Pons (tissue), 1 donor: ENCODE measurements at regions not wholly inside any gene's neighbourhood (a gene's known extent, or its start where the extent isn't known, plus 50 kb on each side); places are given as distances from the start of the nearest gene placed in this dataset.
"Not testable (repeated sequence)": the region's sequence is repeated elsewhere in the genome, so short reads cannot be mapped to it uniquely, and the experiment has no call there.

Experiments used
- DNase-seq: peaks from one replicate; pipeline ENCODE4 v3.0.0-alpha.2; 2016; ENCODE audit warnings: low spot score

GRCh38 chr15:84094720-84095119 lies 140.9 kb upstream of the GOLGA6L4 start:
- not testable (repeated sequence) for DNase-seq

- not testable (repeated sequence) for DNase-seq
Observed at GRCh38 chr15:84097053-84097452, 138.5 kb upstream of the GOLGA6L4 start.

- no peak for DNase-seq
Observed at GRCh38 chr15:84098604-84099003, 137.0 kb upstream of the GOLGA6L4 start.

DNA sequence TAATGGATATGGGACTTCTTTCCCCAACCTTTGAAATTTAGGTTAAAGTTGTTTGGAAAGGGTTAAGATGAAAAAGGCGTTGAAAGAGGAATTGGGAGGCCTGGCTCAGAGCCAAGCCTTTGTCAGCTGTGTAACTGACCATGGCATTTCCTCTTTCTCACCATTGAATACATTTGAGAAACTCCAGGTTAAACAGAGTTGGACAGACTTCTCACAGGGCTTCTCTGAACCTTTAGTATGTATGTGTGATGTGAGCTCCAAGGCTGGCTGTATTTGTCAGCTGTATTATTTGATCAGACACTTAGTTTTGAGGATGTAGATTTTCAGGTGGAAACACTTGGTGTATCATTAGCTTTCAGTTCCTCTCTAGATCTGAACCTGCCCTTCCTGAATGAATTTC lies 136.4 kb upstream of the GOLGA6L4 start:
- peak; percentile 42 for DNase-seq

DNA sequence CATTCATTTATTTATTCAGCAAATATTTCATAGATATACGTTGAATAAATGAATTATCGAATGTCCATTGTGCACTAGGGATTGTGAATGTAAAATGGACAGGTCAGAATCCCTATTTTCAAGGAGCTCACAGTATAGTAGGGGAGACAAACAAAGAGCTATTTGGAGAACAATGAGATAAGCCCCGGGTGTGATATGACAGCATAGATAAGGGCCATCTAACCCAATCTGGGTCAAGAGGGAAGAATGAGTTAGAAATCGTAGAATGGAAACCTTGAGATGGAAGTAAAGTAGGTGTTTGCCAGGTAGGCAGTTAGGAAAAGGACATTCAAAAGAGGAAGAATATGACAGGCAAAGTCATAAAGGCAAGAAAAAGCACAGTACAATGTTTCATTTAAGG lies 132.2 kb upstream of the GOLGA6L4 start:
- no peak for DNase-seq

DNA sequence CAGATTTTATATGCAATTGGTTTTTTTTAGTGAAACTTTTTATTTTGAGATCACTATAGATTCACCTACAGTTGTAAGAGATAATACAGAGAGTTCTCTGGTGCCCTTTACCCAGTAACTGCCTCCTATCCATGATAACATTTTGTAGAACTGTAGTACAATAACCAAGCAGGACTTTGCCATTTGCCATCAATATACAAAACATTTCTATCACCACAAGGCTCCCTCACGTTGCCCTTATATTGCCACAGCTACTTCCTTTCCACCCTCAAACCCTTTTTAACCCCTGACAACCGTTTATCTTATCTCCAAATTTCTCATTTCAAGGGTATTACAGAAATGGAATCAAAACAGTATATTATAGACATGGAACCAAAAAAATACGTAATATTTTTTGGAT lies 130.7 kb upstream of the GOLGA6L4 start:
- no peak for DNase-seq

DNA sequence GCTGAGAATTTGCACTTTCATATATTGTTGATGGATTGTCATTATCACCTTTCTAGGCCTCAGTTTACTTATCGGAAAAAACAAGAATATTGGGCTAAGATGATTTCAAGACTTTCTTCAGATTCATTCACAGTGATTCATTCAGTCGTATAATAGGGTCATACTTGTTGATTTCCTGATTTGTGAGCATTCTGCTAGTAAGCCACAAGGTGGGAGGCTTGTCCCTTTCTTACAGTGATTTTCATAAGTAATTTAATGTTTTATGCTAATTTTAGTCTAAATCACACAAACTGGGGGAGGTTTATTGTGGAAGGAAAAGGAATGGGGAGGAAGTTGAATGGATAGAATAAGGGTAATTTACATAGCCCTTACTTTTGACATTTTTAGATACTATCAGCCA lies 126.8 kb upstream of the GOLGA6L4 start:
- DNase-seq, result no peak

- no peak for DNase-seq
Observed at GRCh38 chr15:84111575-84111974, 124.0 kb upstream of the GOLGA6L4 start.

GRCh38 chr15:84112025-84112424 lies 123.5 kb upstream of the GOLGA6L4 start:
- DNase-seq, result no peak

DNA sequence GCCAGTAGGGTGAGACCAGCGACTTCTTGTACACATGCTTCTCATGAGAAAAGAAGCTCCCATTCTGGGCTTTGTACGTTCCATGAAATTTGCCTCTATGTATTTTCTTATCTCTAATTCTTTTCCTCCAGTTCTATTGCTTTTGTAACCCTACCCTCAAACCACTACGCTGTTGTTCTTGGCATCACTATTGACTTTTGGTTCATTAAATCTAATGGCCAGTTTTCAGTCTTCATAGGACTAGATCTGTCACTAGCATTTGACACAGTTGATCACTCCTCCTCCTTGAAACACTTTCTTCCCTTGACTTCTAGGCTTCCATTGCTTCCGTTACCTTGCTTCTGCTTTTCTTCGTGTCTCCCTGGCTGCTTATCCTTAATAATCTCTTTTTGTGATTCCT lies 121.7 kb upstream of the GOLGA6L4 start:
- DNase-seq, result no peak

DNA sequence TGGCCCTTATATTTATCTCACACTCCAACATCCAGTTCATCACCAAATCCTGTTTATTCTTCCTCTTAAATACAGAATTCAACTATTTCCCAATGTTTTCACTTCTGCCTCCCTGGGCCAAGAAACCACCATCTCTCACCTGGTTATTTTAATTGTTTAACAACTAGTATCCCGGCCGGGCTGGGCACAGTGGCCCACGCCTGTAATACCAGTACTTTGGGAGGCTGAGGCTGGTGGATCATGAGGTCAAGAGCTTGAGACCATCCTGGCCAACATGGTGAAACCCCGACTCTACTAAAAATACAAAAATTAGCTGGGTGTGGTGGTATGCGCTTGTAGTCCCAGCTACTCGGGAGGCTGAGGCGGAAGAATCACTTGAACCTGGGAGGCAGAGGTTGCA lies 120.9 kb upstream of the GOLGA6L4 start:
- not testable (repeated sequence) for DNase-seq

DNA sequence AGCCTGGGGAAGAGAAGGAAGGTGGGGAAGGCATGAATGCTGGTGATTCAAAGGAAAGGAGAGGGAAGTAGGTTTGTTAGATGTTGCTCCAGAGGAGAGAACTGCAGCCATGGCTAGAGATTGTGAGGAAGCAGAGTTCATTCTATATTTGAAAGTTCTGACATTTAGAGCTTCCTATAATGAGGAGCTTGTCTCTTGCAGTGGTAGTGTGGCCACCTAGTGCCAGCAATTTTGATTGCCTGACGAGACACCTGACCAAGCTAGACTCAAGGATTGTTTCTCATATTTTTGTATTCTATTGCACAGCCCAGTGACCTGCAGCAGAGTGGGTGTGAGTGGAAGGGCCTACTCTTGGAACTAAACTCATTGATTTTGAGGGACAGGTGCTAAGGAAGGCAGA lies 116.2 kb upstream of the GOLGA6L4 start:
- DNase-seq, result not testable (repeated sequence)

DNA sequence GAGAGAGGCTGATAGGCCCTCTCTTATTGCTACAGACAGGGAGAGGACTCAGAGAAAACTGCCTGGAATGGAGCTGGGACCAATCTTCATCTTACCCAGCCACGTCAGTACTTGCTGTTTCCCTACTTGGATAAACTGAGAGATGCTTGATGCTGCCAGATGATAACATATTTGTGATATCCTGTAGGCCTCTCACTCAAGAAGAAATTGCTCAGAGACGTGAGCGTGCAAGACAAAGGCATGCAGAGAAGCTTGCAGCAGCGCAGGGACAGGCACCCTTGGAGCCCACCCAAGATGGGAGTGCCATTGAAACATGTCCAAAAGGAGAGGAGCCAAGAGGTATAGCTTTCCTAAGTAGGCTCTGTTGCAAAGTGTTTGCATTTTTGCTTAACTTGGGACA lies 114.7 kb upstream of the GOLGA6L4 start:
- DNase-seq, result not testable (repeated sequence)

GRCh38 chr15:84128706-84129105 lies 106.9 kb upstream of the GOLGA6L4 start:
- not testable (repeated sequence) for DNase-seq

- DNase-seq, result not testable (repeated sequence)
Observed at GRCh38 chr15:84130098-84130831, 105.3 kb upstream of the GOLGA6L4 start.

GRCh38 chr15:84135931-84136456 lies 99.6 kb upstream of the GOLGA6L4 start:
- not testable (repeated sequence) for DNase-seq

GRCh38 chr15:84142888-84143337 lies 92.7 kb upstream of the GOLGA6L4 start:
- DNase-seq, result peak; percentile 84

DNA sequence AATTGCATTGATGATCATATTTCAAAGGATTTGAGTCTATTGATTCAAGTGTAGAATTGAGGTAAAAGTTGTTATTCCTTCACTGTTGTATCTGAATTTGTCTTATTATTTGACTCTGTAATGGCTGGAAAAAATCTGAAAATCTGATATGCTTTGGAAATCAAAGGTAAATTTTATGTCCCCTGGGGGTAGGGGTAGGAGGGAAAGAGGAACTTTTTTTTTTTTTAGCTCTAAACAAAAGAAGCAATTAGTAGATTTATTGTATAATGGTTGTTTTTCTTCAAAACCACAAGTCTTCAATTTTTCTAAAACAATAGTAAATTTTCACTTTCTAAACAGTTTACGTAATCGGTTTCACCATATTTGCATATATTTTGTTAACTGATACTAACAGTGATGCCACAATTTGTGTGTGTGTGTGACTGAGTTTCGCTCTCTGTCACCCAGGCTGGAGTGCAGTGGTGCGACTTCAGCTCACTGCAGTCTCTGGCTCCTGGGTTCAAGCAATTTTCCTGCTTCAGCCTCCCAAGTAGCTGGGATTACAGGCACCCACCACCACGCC lies 91.7 kb upstream of the GOLGA6L4 start:
- DNase-seq, result no peak

- not testable (repeated sequence) for DNase-seq
Observed at GRCh38 chr15:84144946-84145345, 90.6 kb upstream of the GOLGA6L4 start.

- DNase-seq, result not testable (repeated sequence)
Observed at GRCh38 chr15:84146299-84146698, 89.3 kb upstream of the GOLGA6L4 start.

- DNase-seq, result not testable (repeated sequence)
Observed at GRCh38 chr15:84147307-84147706, 88.3 kb upstream of the GOLGA6L4 start.

- no peak for DNase-seq
Observed at GRCh38 chr15:84151205-84151931, 84.2 kb upstream of the GOLGA6L4 start.
